Epidermal melanocyte (primary cell): ENCODE measurements at regions not wholly inside any gene's neighbourhood (a gene's known extent, or its start where the extent isn't known, plus 50 kb on each side); places are given as distances from the start of the nearest gene placed in this dataset.

Source experiments
- DNase-seq: peaks from one replicate; pipeline ENCODE4 v3.0.0; 2011; ENCODE audit warnings: low spot score; ENCODE audit not compliant: insufficient read length

GRCh38 chr5:118778941-118779340, 209.4 kb downstream of the DTWD2 start:
- DNase-seq: no peak

- DNase-seq: no peak
These were observed 211.1 kb downstream of the DTWD2 start for GRCh38 chr5:118777189-118777736.

- no peak for DNase-seq
These were observed 211.6 kb downstream of the DTWD2 start for GRCh38 chr5:118776755-118777154.

- DNase-seq: no peak
These were observed 212.4 kb downstream of the DTWD2 start for GRCh38 chr5:118775790-118776499.

- no peak for DNase-seq
These were observed 219.7 kb downstream of the DTWD2 start for GRCh38 chr5:118768607-118769175.

- no peak for DNase-seq
These were observed 226.1 kb downstream of the DTWD2 start for GRCh38 chr5:118762291-118762690.

- DNase-seq: no peak
These were observed 226.5 kb downstream of the DTWD2 start for GRCh38 chr5:118761814-118762213.

- DNase-seq: no peak
These were observed 235.4 kb downstream of the DTWD2 start for GRCh38 chr5:118752969-118753368.

GRCh38 chr5:118736396-118736795, 252.0 kb downstream of the DTWD2 start:
- no peak for DNase-seq

- DNase-seq: no peak
These were observed 255.0 kb downstream of the DTWD2 start for GRCh38 chr5:118733394-118733793.

GRCh38 chr5:118728191-118728590, 260.2 kb downstream of the DTWD2 start:
- no peak for DNase-seq

GRCh38 chr5:118726891-118727290, 261.5 kb downstream of the DTWD2 start:
- DNase-seq: no peak

- no peak for DNase-seq
These were observed 265.4 kb downstream of the DTWD2 start for GRCh38 chr5:118723021-118723338.

GRCh38 chr5:118722122-118723020, 266.0 kb downstream of the DTWD2 start:
- DNase-seq: no peak

- DNase-seq: no peak
These were observed 276.6 kb downstream of the DTWD2 start for GRCh38 chr5:118711727-118712126.

- DNase-seq: peak; percentile 21
These were observed 282.2 kb downstream of the DTWD2 start for GRCh38 chr5:118705959-118706667.

- no peak for DNase-seq
These were observed 285.1 kb downstream of the DTWD2 start for GRCh38 chr5:118703241-118703640.

GRCh38 chr5:118701791-118702190, 286.6 kb downstream of the DTWD2 start:
- no peak for DNase-seq

GRCh38 chr5:118700510-118700909, 287.8 kb downstream of the DTWD2 start:
- DNase-seq: no peak

- DNase-seq: no peak
These were observed 289.6 kb downstream of the DTWD2 start for GRCh38 chr5:118698774-118699173.

- DNase-seq: no peak
These were observed 292.3 kb downstream of the DTWD2 start for GRCh38 chr5:118696076-118696475.
